Stimulated activated CD8-positive, alpha-beta memory T cell treated with anti-CD3 and anti-CD28 coated beads, Interleukin-4, amount 100 ng/mL, for 4 hours (primary cell): ENCODE measurements at regions not wholly inside any gene's neighbourhood (a gene's known extent, or its start where the extent isn't known, plus 50 kb on each side); places are given as distances from the start of the nearest gene placed in this dataset.
"Not testable (repeated sequence)": the region's sequence is repeated elsewhere in the genome, so short reads cannot be mapped to it uniquely, and the experiment has no call there.

Source experiments
- DNase-seq, 2 donors: peaks; one replicate each; pipeline ENCODE4 v3.0.0-alpha.2; 2020; ENCODE audit warnings: low read depth in 2 of 2, low spot score in 1 of 2

DNA sequence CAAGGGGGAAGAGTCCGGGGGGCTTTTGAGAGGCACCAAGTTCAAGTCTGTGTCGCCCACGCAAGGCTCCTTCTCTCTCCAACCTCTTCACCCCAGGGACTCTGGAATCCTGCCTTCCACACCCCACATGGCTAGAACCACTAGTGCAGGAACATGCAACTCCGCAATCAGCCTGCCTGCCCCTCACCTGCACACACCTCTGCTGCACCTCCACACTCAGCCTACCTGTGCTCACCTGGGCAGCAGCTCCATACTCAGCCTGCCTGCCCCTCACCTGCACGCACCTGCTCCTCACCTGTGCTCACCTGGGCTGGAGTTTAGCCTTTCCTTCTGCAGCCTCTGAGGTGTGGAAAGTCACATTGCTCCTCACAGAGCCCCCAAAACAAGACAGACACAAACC is 277.4 kb downstream of the NDUFA10 start:
- no peak for DNase-seq

DNA sequence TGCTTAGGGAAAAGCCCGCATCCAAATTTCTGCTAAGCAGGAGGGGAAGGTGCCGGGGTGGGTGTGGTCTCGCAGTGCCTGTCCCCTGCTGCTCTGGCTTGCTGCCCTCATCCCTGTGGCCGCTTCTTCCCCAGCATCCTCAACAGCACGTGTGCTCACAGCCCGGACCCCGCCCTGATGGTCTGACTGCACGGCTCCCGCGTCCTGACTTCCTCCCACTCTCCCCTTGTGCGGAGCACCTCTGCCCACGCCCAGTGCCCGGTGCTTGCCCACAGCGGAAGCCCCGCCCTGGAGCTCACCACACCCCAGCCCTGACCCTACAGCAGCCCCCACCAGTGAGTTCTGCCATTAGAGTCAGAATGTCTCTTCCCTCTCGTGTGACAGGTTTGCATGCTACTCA is 277.9 kb downstream of the NDUFA10 start:
- DNase-seq: no peak

DNA sequence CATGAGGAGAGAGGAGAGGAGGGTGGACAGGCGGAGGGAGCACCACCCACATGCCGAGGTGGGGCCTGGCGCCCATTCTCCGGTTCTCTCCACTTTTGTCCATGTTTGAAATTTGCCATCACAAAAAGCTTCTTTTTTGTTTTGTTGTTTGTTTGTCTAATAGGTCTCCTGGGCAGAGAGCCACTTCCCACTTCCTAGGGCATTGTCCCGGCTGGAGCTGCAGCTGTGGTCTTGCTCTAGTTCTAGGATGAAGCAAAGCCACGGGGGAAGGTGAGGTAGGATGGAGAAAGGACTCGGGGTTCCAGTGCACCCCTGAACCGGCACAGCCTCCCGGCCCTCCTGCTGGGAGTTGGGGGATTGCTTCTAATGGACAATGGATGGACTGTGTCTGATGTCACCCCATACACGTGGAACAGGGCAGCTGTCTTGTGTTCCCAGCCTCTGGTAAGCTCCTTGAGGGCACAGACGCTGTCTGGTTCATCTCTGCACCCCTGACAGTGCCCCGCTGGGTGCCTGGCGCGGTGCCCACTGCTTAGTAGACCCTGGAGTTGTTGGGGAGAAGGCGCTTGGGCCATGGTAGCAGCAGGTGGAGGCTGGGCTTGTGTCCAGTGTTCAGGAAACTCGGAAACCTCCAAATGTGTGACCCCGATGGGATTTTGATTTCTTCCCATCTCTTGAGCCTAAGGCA is 278.4 kb downstream of the NDUFA10 start:
- DNase-seq: no peak

DNA sequence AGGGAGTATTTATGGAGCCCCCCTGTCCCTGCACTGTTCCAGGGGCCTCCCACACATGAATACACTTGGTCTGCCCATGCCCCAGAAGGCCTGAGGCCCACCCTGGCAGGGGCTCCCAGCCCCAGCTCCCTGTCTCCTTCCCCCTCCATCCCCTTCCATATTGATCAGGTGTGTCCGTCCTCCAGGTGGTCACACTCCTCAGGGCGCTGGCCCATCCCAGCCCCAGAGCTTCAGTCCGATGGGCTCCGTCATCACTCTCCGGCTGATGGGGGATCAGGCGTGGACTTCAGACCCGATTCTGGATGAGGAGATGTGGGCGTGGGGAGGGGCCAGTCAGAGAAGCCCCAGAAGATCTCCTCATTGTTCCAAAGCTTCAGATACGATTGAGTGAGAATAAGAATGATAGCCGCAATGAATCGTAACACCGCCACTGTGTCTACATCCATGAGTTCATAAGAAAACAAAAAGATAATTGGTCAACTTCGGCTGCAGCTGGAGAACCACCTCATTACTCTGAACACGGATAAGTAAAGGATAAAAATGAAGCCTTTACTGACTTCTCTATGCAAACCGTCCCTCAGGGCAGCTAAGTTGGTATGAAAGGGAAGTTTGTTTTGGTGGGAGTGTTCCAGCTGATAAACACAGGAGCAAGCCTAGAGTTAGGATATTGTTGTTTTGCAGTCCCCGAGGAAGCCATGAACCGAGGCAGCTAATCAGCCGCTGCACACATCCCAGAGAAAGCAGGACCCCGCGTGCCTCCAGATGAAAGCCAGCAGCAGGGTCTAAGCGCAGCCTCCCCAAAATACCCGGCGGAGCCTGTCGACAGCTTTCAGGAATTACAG is 279.5 kb downstream of the NDUFA10 start:
- no peak for DNase-seq

DNA sequence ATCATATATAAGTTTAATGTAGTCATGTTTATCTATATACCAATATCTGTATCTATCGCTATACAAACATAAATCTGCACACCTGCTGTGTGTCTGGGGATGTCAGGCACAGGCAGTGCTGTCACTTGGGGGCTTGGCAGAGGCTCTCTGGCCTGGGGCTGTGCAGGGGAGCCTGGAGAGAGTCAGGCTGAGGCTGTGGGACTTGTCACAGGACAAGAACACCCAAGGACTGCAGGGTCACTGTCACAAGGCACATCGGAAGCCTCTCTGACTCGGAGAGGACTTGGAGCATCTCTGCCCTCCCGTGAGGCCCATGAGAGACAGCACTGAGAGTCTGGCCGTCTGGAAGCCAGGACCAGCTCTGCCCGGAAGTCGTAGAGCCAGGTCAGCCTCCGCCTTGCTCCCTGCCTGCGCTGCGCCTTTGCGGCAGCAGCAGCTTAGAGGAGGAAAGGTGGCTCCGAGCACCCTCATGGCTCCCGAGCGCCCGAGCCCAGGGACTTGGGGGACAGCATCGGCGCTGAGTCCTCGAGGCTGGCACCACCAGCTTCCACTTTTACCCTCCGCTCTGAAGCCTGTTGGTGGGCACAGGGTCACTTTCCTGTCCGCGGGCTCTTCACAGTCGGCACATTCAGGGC is 280.3 kb downstream of the NDUFA10 start:
- no peak for DNase-seq

DNA sequence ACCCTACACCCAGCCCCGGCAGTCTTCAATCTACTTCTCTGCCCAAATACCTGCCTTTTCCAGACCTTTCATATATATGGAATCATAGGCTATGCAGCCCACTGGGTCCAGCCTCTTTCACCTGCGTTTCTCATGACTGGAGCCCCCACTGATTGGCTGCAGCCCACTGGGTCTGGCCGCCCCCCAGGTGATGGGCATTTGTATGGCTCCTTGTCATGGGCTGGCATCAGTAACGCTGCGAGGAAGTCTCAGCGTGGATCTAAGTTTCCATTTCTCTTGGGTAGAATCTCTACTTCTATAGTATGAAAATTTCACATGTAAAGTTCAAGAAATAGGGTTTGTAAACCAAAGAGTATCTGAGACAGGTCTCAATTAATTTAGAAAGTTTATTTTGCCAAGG is 281.9 kb downstream of the NDUFA10 start:
- DNase-seq: no peak

DNA sequence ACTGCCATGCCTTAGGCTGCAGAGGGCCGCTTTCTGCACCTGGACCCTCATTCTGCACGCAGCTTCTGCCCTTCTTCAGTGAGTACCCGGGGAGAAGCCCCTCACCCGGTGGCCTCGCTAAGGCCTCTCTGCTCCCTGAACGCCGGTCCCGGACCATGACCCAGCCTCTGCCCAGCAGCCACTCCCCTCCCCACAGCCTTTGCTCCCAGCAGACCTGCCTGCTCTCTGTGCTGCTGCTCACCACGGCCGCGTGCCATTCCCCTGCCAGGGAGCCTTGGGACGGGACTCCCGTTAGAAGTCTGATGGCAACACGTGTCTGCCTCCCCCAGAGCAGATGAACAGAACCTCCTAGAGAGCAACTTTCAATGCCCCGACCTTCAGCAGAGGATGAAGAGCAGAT is 282.8 kb downstream of the NDUFA10 start:
- no peak for DNase-seq

DNA sequence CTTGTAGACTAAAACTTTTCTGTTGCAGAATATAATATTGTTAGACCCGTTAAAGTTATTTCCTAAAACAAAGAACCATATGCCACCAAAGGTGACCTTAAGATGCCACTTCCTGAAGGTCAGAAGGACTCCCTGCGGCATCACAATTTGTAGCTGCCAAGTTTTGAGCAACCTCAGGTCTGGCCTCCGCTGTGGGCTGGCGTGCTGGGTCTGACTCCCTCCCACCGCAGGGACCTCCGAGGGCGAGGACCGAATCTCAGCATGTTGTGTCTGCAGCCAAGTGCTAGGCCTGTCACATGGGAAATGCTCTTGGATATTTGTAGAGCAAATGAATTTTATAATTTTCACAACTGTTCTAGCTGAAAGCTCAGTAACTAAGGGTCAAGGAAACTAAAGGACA is 285.9 kb downstream of the NDUFA10 start:
- no peak for DNase-seq

DNA sequence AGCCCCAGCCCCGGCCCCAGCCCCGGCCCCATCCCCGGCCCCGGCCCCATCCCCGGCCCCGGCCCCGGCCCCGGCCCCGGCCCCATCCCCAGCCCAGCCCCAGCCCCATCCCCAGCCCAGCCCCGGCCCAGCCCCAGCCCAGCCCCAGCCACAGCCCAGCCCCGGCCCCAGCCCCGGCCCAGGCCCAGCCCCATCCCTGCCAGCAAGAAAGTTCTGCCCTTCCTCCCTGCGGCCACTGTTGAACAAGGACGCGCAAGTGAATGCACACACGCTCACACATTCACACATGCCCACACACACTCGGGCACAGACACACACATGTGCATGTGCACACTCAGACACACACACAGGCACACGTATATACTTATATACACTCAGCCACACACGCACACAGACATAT is 287.0 kb downstream of the NDUFA10 start:
- DNase-seq: no peak

DNA sequence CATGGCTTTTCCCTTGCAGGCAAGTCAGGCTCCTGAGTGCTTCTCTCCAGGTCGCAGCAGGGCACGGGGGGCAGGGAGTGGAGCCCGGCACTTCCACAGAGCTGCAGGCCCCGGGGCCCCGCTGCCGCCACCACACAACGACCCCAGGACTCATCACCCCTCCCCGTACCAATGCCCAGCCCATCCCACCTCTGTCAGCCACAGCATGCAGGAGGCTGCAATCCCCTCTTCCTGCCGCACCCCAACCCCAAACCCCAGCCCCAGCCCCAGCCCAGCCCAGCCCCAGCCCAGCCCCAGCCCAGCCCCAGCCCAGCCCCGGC is 288.0 kb downstream of the NDUFA10 start:
- no peak for DNase-seq

DNA sequence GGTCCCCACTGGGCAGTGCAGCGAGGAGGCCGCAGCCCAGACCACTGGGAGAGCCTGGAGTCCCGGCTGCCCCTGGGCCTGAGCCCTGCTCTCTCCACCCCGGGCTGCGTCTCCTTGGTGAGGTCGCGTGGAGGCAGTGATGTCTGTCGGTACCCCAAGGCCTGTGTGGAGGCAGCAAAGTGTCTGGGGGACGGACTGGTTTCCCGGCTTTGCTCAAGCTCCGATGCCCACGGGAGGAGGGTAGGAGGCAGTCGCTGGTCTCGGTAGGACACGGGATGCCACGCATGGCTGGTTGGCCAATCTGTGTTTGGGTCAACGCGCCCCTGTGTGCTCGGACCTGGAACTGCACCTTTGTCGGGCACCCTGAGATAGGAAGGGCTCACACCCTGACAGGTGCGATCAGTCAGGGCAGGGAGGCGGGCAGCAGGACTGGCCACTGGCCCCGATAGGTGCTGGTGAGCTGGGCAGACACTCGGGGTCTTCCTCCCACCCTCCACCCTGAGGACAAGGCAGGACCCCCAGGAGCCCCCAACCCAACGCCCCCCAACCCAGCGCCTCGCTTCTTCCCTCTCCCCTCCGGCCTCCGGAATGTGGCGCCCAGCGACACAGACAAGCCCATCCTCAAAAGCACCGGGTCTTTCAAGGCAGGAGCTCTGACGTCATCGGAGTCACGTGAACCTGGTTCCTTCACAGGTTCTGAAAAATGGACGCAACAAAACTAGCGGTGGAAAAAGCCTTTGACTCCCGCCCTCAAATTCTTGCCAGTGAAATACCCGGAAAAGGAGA is 288.6 kb downstream of the NDUFA10 start:
- no peak for DNase-seq

DNA sequence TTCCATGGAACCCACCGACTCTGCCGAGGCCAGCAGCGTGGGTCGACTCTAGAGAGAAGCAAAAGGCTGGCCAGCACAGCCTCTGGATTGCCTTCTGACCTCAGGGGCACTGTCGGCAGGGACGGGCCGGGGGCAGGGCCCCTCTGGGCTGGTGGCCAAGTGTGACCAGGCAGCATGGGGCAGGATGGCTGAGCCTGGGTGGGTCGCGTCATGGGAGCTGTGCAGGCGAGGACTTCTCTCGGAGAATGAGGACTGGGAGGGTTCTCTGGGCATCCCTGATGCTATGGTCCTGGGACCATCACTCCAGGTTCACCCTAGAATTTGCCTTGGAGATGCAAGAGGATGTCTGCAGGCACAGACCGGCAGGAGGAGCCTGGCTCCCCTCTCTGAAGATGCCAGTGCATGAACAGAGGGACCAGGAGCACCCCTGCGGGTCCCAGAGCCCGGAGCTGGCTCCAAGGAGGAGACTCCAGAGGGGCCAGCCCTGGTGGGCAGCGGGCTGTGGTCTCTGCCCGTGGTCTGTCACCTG is 289.2 kb downstream of the NDUFA10 start:
- no peak for DNase-seq

DNA sequence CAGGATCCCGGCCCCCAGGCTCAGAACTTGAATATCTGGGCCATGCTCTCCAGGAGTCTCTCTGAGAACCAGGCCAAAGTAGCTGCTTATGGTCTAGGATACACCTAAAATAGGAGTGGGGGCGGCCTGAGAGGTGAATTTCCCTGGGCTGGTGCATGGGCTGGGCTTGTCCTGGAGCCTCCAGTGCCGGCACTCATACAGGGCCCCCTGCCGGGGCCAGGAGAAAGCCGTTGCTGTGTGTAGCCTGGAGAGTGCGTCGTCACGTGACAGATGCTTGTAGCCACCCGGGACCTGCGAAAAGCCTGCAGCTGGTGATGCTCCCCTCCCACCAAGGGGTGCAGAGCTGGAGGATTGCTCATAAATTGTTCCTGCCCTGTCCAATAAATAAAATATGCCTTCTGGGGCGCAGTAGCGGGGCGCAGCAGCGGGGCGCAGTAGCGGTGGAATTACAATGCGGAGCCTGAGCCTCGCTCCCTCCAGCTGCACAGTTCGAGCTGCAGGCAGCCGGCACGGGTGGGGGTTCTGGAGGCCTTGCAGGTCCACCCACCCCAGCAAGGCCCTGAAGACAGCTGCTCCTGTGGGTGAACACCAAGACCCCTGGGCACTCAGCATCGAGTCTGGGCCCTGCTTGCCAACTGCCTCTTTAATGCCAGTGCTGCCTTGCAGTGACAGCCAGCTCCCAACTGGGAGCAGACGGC is 289.9 kb downstream of the NDUFA10 start:
- no peak for DNase-seq

DNA sequence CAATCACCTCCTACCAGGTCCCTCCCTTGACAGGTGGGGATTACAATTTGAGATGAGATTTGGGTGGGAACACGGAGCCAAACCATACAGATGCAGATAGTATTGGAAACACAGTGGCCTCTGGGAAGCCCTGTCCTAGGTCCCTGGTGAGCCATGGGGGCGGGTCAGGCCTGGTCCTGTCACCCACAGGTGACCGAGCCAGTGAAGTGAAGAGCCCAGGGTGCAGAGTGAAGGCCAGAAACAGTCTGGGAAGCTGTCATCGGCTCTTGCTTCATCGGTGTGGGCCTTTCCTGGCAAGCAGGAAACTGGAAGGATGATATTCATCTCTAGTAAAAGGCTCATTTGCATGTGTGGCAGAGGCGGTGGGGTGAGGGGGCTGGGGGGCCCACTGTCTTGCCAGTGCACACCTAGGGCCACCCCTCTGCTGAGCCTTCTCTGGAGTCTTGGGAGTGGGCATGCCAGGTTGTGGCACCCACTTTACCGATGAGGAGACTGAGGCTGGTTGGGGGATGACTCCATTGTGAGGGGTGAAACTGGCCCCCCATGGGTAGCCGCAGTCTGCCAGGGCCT is 290.6 kb downstream of the NDUFA10 start:
- no peak for DNase-seq

DNA sequence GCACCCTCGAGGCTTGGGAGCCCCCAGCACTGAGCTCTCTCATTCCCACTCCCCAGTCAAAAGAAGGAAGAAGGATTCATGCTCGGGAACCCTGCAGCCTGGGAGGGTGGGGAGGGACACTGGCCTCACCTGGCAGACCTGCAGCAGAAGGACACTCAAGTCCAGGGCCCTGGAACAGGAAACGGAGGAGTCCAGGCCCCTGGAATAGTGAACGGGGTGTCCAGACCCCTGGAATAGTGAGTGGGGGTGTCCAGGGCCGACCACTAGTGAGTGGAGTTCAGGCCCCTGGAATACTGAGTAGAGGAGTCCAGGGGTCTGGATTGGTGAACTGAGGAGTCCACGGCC is 292.5 kb downstream of the NDUFA10 start:
- DNase-seq: no peak

DNA sequence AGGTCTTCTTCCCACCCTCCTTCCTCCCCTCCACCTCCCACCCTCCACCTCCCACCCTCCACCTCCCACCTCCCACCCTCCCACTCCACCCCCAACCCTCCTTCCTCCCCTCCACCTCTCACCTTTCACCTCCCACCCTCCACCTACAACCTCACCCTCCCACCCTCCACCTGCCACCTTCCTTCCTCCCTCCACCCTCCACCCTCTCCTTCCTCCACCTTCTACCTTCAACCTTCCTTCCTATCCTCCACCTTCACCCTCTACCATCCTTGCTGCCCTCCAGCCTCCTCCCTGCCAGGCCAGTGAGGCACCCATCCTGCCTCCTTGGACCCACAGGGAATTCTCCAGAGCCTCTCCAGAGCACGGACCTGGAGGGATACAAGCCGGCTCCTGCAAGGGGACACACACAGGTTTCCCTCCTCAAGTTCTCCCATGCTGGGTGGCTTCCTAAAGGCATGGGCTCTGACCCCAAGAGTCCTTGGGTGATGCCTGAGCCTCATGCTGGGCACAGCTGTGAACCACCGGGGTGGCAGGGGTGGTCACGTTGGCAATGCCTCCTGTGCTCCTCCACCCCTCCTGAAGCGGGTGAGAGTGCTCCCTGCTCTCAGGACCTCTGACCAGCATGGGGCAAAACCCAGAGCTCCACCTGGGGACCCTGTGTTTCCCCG is 293.0 kb downstream of the NDUFA10 start:
- DNase-seq: no peak

DNA sequence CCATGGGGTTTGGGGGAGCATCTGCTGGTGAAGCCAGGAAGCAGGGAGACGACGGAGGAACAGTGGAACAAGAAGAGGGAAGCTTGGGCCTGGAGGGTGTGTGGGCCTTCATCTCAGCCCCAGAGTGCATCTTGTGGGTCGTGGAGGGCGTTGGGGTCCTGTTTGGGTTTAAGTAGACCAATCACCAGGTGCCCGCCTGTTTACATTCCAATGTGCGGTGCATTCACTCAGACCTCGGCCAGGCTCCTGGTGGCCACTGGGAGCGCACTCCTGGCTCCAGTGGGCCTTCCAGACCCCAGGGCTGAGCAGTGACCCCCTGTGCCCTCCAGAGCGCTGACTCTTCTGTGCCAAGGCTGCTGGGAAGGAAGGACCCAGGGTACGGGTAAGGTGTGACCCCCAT is 293.7 kb downstream of the NDUFA10 start:
- DNase-seq: no peak

DNA sequence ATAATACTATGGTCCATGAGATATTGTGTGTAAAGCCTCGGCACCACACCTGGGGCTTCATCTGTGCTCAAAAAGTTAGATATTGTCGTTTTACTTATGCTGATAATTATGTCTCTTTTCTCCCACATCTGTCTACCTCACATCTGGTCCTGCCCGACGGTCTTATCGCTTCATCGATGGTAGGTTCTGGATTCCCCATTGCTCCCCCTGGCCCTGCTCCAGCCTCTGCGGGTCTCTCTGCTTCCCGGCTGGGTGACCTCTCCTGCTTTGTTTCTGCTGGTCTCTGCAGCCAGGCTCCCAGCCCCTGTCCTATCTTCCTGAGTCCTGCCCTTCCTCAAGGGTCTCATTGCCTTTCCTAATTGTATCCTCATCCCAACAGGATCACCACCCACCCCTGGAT is 294.2 kb downstream of the NDUFA10 start:
- DNase-seq: no peak

DNA sequence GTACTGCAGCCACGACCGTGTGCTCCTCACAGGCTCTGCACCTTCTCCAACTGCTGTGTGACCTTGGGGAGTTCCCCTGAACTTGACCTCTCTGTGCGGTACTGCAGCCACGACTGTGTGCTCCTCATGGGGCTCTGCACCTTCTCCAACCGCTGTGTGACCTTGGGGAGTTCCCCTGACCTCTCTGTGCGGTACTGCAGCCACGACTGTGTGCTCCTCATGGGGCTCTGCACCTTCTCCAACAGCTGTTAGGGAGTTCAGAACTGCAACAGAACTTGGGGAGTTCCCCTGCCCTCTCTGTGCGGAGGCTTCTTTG is 294.6 kb downstream of the NDUFA10 start:
- not testable (repeated sequence) for DNase-seq
